ENCODE measurements at regions not wholly inside any gene's neighbourhood (a gene's known extent, or its start where the extent isn't known, plus 50 kb on each side); places are given as distances from the start of the nearest gene placed in this dataset.

DNA sequence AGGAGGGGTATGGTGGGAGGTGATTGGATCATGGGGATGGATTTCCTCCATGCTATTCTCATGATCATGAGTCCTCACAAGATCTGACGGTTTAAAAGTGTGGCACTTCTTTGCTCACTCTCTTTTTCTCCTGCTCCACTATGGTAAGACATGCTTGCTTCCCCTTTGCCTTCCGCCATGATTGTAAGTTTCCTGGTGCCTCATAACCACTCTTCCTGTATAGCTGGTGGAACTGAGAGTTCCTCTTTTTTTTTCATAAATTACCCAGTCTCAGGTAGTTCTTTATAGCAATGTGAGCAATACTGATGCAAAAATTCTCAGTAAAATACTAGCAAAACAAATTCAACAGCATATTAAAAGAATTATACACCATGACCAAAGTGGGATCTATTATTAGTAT is 728.5 kb upstream of the SLC8A1 start:
- no peak overlapping the region for H3K9ac ChIP-seq (ENCODE audit: insufficient read length, low read depth)
- H3K4me3 ChIP-seq (ENCODE audit: insufficient read length, low read depth): no peak overlapping the region
- no peaks in the 10 kb centered on the region for H3K9me3 ChIP-seq (ENCODE audit: insufficient read depth, low read length)
- no peak for TF ChIP-seq ZNF274 (IDR thresholded peaks at IDR 0.05; ENCODE audit: low read depth, low read length)
- no peak for TF ChIP-seq YY1 (IDR thresholded peaks at IDR 0.05; ENCODE audit: insufficient read depth, insufficient read length)
- no peak for TF ChIP-seq SUZ12 (IDR thresholded peaks at IDR 0.05; ENCODE audit: extremely low read depth, insufficient read depth, insufficient read length)
- no peaks in the 10 kb centered on the region for H3K27me3 ChIP-seq (ENCODE audit: insufficient read depth, insufficient read length)
- H3K36me3 ChIP-seq (ENCODE audit: insufficient read depth, insufficient read length, low read length): no peaks in the 10 kb centered on the region
- H3K4me1 ChIP-seq (ENCODE audit: insufficient read depth, insufficient read length): no peaks in the 10 kb centered on the region
- no peak for DNase-seq (ENCODE audit: low read depth, low spot score)

DNA sequence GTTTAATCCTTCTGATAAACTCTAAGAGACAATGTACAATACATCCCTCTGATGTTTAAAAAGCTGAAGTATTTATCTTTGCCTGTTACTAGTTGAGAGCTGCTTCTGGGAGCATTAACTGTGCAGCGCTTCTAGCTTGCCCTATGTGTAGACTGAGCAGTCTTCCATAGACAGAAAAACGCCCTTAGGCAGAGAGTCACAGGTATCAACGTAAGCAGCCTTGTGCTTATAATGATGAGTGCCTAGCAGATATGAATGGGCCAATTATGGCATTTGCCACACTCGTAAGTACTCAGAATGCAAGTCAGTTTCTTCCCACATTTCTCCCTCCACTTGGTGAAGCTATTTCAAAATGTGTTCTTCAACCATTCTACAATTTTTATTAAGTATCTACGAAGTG is 731.1 kb upstream of the SLC8A1 start:
- no peak for DNase-seq (ENCODE audit: low read depth, low spot score)
- no peaks in the 10 kb centered on the region for H3K4me1 ChIP-seq (ENCODE audit: insufficient read depth, insufficient read length)

DNA sequence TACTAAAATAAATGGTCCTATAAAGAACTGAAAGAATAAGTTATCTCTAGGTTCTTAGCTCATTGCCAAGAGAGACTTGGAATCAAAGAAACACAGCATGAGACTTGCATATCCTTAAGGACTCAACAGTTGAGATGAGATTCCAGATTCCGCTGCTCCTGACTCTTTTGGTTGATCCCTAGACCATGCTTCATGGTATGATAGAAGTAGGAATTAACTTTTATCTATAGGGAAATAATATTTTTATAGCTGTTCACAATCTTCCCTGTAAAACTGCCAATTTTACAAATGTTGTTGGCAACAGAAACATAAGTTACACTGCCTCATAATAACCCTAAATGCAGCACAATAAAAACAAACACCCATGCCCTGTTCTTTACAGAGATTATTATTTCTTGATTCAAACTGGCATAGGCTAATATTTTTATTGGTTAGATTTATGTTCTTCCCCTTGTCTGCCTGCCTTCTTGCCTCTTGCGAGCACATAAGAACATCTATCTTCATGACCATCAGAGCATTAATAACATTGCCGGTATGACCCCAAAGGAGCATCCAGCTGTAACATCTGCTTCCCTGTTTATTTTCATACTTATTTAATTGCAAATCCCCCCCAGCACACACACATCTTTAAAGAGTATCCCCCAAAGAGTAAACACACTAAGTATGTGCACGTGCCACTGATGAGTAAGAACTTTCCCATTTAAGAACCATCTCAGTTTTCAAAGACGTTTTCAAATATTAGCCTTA is 735.7 kb upstream of the SLC8A1 start:
- no peak for TF ChIP-seq YY1 (IDR thresholded peaks at IDR 0.05; ENCODE audit: insufficient read depth, insufficient read length)
- no peak for TF ChIP-seq SUZ12 (IDR thresholded peaks at IDR 0.05; ENCODE audit: extremely low read depth, insufficient read depth, insufficient read length)
- TF ChIP-seq ZNF274 (IDR thresholded peaks at IDR 0.05; ENCODE audit: low read depth, low read length): no peak
- Histone ChIP-seq H3K27me3 (ENCODE audit: insufficient read depth, insufficient read length) (no peaks in the 10 kb centered on the region), H3K4me1 (ENCODE audit: insufficient read depth, insufficient read length) (no peaks in the 10 kb centered on the region), H3K9me3 (ENCODE audit: insufficient read depth, low read length) (no peaks in the 10 kb centered on the region), H3K9ac (ENCODE audit: insufficient read length, low read depth) (no peak overlapping the region), H3K4me3 (ENCODE audit: insufficient read length, low read depth) (no peak overlapping the region), H3K36me3 (ENCODE audit: insufficient read depth, insufficient read length, low read length) (no peaks in the 10 kb centered on the region)
- DNase-seq (ENCODE audit: low read depth, low spot score): no peak

More for the DNA sequence above, 731.1 kb upstream of the SLC8A1 start:
- H3K4me3 ChIP-seq (ENCODE audit: insufficient read length, low read depth): no peak overlapping the region
- no peaks in the 10 kb centered on the region for H3K9me3 ChIP-seq (ENCODE audit: insufficient read depth, low read length)
- TF ChIP-seq SUZ12 (IDR thresholded peaks at IDR 0.05; ENCODE audit: extremely low read depth, insufficient read depth, insufficient read length): no peak
- TF ChIP-seq YY1 (IDR thresholded peaks at IDR 0.05; ENCODE audit: insufficient read depth, insufficient read length): no peak
- TF ChIP-seq ZNF274 (IDR thresholded peaks at IDR 0.05; ENCODE audit: low read depth, low read length): no peak
- no peaks in the 10 kb centered on the region for H3K36me3 ChIP-seq (ENCODE audit: insufficient read depth, insufficient read length, low read length)
- H3K27me3 ChIP-seq (ENCODE audit: insufficient read depth, insufficient read length): no peaks in the 10 kb centered on the region
- H3K9ac ChIP-seq (ENCODE audit: insufficient read length, low read depth): no peak overlapping the region

DNA sequence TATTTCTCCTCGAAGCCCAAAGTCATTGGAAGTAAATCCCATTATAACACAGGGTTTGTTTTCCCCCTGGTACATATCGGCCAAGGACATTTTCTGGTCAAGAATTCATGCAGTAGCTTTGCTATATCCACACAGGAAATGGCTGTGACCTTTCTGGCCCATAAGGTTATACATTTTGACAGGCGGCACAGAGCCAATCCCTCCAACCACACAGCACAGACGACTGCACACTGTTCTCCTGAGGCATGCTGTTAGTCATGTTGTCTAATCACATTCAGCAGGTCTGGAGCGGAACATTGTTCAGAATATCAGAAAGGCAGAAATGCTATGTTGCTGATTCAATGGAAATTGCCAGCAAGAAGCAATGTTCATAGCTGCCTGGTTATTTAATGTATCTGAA is 742.3 kb upstream of the SLC8A1 start:
- H3K9me3 ChIP-seq (ENCODE audit: insufficient read depth, low read length): no peaks in the 10 kb centered on the region
- no peak for DNase-seq (ENCODE audit: low read depth, low spot score)
- no peaks in the 10 kb centered on the region for H3K4me1 ChIP-seq (ENCODE audit: insufficient read depth, insufficient read length)
- no peaks in the 10 kb centered on the region for H3K27me3 ChIP-seq (ENCODE audit: insufficient read depth, insufficient read length)
- TF ChIP-seq ZNF274 (IDR thresholded peaks at IDR 0.05; ENCODE audit: low read depth, low read length) (no peak), SUZ12 (IDR thresholded peaks at IDR 0.05; ENCODE audit: extremely low read depth, insufficient read depth, insufficient read length) (no peak), YY1 (IDR thresholded peaks at IDR 0.05; ENCODE audit: insufficient read depth, insufficient read length) (no peak)
- H3K9ac ChIP-seq (ENCODE audit: insufficient read length, low read depth): no peak overlapping the region
- H3K36me3 ChIP-seq (ENCODE audit: insufficient read depth, insufficient read length, low read length): no peaks in the 10 kb centered on the region
- H3K4me3 ChIP-seq (ENCODE audit: insufficient read length, low read depth): no peak overlapping the region

DNA sequence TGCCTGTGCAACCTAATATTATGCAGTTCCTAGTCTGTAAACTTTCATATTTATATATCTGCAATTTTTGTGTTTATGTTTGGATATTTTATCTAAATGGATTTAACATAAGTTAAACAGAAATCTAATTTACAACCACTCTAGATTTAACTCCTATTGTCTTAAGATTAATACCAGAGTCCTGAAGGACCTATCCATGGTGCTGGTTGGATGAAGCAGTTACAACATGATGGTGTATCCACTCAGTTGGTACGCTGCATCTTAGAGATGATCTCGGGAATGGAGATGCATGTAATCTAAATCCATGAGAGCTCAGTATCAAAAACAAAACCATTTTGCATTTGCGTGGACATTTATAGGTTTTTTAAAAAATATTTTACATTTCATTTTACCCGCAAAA is 745.9 kb upstream of the SLC8A1 start:
- no peaks in the 10 kb centered on the region for H3K9me3 ChIP-seq (ENCODE audit: insufficient read depth, low read length)
- no peak overlapping the region for H3K4me3 ChIP-seq (ENCODE audit: insufficient read length, low read depth)
- no peaks in the 10 kb centered on the region for H3K27me3 ChIP-seq (ENCODE audit: insufficient read depth, insufficient read length)
- TF ChIP-seq SUZ12 (IDR thresholded peaks at IDR 0.05; ENCODE audit: extremely low read depth, insufficient read depth, insufficient read length): no peak
- TF ChIP-seq ZNF274 (IDR thresholded peaks at IDR 0.05; ENCODE audit: low read depth, low read length): no peak
- DNase-seq (ENCODE audit: low read depth, low spot score): no peak
- no peak overlapping the region for H3K9ac ChIP-seq (ENCODE audit: insufficient read length, low read depth)
- no peaks in the 10 kb centered on the region for H3K4me1 ChIP-seq (ENCODE audit: insufficient read depth, insufficient read length)
- no peaks in the 10 kb centered on the region for H3K36me3 ChIP-seq (ENCODE audit: insufficient read depth, insufficient read length, low read length)

DNA sequence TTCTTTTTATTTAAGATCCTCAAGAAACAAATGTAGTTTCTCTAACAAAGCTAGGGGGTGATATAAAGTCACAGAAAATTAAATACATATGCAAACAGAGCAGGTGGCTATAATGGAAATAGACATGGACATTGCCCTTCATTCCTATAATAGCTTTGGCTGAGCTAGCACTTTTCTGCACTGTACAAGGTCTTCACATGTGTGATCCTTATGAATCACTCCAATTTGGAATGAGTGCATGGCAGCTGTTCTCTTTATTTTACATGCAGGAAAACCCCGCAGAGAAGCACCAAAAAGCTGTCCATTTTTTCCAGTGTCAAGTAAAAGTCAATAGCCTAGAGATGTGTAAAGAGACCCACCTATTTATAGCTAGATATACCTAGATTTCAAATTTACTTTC is 747.4 kb upstream of the SLC8A1 start:
- Histone ChIP-seq H3K27me3 (ENCODE audit: insufficient read depth, insufficient read length) (no peaks in the 10 kb centered on the region), H3K9me3 (ENCODE audit: insufficient read depth, low read length) (no peaks in the 10 kb centered on the region), H3K36me3 (ENCODE audit: insufficient read depth, insufficient read length, low read length) (no peaks in the 10 kb centered on the region), H3K4me3 (ENCODE audit: insufficient read length, low read depth) (no peak overlapping the region), H3K4me1 (ENCODE audit: insufficient read depth, insufficient read length) (no peaks in the 10 kb centered on the region), H3K9ac (ENCODE audit: insufficient read length, low read depth) (no peak overlapping the region)
- TF ChIP-seq YY1 (IDR thresholded peaks at IDR 0.05; ENCODE audit: insufficient read depth, insufficient read length) (no peak), SUZ12 (IDR thresholded peaks at IDR 0.05; ENCODE audit: extremely low read depth, insufficient read depth, insufficient read length) (no peak), ZNF274 (IDR thresholded peaks at IDR 0.05; ENCODE audit: low read depth, low read length) (no peak)
- no peak for DNase-seq (ENCODE audit: low read depth, low spot score)

DNA sequence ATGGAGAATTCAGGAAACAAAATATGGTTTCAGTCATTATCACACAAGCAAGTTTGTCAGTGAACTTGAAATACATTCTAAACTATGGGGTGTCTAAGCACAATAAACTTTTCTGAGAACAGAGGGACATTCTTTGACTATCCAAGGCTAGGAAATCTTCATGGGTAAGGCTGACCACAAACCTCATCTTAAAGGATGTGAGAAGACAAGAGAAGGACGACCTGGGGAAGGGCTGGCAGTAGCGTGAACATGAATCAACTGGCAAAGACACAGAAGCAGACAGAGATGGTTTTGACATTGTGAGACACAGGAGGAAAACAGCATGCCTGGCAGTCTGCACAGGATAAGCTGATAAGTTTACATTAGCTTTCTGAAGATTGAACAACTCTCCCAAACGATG is 752.4 kb upstream of the SLC8A1 start:
- Histone ChIP-seq H3K36me3 (ENCODE audit: insufficient read depth, insufficient read length, low read length) (no peaks in the 10 kb centered on the region), H3K9ac (ENCODE audit: insufficient read length, low read depth) (no peak overlapping the region), H3K4me1 (ENCODE audit: insufficient read depth, insufficient read length) (no peaks in the 10 kb centered on the region), H3K27me3 (ENCODE audit: insufficient read depth, insufficient read length) (no peaks in the 10 kb centered on the region), H3K9me3 (ENCODE audit: insufficient read depth, low read length) (no peaks in the 10 kb centered on the region), H3K4me3 (ENCODE audit: insufficient read length, low read depth) (no peak overlapping the region)
- DNase-seq (ENCODE audit: low read depth, low spot score): no peak
- TF ChIP-seq ZNF274 (IDR thresholded peaks at IDR 0.05; ENCODE audit: low read depth, low read length) (no peak), SUZ12 (IDR thresholded peaks at IDR 0.05; ENCODE audit: extremely low read depth, insufficient read depth, insufficient read length) (no peak), YY1 (IDR thresholded peaks at IDR 0.05; ENCODE audit: insufficient read depth, insufficient read length) (no peak)

Measured in NT2/D1 (cell line).